HG02884 (cell line): ENCODE measurements at regions not wholly inside any gene's neighbourhood (a gene's known extent, or its start where the extent isn't known, plus 50 kb on each side); places are given as distances from the start of the nearest gene placed in this dataset.

Experiments
- ATAC-seq: cut with Tn5 transposase; IDR thresholded peaks from one replicate; pipeline ENCODE4 v1.9.1; 2021; ENCODE audit warnings: mild to moderate bottlenecking, moderate library complexity; ENCODE audit not compliant: unreplicated experiment

DNA sequence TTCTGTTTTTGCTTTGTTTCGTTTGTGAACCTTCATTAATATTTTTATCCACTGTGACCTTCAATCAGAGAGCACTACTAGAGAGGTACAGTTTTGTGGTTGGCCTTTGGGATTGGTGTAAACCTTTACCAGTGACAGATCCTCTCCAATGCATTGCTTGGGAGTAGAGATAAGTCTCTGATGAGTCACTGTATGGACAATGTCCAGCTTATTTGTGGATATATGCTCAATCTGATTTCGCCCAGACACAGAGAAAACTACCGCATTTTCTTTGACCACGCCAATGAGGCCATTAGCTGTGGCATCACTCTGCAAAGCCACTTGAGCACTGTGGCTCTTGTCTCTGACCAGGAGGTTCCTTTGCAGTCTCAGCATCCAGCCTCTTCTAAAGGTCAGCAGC lies 964.7 kb downstream of the TUSC7 start:
- no peak for ATAC-seq

DNA sequence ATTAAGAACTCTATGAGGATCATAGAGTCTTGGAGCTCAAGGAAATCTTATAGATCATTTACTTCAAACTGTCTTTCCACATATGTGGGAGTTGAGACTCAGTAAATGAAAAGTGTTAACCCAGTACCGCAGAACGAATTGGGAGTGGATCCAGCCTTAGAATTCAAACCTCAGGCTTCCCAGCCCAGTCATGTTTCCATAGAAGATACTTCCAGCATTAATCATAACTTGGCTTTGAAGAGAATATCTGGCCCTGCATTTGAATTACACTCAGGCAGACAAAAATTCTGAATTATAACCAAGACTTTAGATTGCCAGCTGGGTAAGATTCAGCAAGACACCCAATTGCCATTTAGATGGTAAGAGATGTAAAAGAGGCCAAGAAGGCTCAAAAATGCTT lies 972.0 kb downstream of the TUSC7 start:
- ATAC-seq: no peak

DNA sequence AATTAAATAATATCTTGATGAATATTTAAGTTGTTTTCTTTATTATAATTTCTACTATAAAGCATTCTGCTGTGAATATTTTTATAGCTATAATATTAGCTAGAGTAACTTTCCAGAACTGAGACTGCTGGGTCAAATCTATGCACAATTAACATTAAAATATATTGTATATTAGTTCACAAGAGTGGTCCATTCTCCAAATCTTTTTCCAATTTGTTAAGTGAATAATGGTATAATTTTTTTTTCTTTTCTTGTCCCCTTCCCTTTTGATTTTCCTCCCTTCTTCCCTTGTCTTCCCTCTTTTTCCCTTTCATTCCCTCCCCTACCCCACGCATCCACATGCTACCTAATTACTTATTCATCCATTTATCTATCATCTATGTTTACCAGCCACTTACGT lies 977.5 kb downstream of the TUSC7 start:
- ATAC-seq: no peak

DNA sequence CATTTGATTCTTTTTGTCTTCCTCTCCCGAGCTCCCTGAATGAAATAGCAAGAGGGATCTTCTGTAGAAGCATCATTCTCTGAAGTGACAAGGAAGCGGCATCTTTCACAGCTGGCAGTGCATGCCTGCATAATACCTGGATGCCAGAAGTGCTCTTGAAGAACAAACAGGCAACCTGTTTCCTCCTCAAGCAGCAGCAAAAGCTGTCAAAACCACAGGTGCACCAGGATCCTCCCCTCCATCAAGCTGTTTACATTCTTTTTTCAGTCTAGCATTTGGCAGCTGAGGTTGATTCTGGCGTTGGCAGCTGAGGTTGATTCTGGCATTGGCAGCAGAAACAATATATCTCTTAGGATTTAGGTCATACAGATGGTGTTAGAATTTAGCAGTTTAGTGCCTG lies 979.0 kb downstream of the TUSC7 start:
- no peak for ATAC-seq

DNA sequence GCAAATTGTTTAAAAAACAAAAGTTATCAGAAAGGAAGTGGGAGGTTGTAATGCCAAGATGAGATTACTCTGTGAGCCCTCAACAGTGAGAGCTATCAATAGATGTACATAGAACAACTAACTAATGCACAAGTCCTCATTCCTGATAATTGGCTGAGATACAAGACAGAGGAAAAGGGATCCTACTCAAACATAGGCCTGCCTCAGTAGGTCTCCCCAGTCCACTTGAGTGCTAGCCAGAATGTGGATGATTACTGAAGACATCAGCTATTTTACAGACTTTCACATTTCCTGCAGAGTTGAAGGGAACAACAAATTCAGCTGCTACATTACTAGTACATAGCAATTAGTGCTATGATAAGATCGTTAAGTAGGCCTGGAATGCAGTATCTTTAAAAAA lies 981.9 kb downstream of the TUSC7 start:
- no peak for ATAC-seq

DNA sequence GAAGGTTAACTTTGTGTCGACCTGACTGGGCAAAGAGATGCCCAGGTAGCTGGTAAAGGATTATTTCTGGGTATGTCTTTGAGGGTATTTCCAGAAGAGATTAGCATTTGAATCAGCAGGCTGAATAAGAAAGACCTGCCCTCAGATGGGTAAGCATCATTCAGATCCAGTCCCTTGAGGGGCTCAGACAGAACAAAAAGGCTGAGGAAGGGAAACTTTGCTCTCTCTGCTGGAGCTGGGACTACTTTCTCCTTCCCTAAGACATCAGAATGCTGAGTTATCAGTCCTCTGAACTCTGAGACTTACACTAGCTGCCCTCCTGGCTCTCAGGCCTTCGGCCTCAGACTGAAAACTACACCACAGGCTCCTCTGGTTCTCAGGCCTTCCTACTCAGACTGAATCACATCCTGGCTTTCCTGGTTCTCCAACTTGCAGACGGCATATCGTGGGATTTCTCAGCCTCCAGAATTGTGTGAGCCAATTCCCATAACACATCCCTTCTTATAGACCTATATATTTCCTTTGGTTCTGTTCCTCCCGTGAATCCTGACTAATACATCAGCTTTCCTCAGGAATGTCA lies 982.9 kb downstream of the TUSC7 start:
- no peak for ATAC-seq

DNA sequence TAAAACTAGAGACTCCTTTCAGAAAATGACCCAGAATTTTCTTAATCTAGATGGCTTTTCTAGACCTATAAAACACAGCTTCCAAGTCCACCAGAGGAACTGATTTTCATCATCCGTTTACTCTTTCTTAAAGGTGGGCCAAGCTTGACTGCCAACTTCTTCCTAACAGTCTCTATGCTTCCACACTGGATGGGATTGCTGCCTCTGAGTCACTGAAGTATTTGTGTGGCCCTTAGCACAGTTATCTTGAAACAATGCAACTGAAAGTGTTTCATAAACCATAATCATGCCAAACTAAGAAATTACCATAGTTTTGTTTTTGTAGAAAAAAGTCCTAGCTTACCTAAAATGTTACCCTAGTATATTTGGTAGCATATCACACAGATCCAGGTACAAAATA lies 985.7 kb downstream of the TUSC7 start:
- no peak for ATAC-seq

DNA sequence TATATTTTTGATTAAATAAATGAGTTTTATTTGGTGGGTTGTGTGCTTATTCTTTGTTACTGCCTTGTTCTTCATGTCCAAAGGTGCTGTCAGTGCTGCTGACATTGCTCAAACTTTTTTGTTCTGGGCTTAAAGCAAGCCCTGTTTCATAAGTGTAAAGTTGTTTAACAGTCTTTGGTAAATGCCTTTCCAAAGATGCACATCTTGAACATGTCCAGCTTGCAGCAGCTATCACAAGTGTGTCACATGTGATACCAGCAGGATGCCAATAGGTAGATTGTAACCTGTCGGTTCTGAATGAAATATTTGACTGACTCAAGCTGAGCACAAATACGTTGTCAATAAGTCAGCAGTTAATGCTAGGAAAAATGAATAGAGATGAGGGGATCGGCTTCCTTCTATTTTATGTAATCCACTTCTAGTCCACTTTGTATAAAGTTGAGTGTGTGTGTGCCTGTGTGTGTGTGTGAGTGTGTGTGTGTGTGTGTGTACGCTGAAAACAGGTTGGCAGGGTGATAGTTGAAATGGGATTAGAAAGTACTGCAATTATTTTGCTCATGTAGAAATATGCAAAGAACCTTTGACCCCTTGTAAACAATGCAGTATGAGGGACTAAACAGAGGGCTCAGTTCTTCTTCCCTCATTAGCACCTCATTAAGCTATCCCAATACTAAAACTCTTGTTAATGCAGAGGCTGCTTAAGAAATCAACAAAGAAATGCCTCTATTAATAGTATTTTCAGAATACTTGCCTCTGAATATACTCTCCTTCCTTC lies 986.5 kb downstream of the TUSC7 start:
- ATAC-seq: no peak

DNA sequence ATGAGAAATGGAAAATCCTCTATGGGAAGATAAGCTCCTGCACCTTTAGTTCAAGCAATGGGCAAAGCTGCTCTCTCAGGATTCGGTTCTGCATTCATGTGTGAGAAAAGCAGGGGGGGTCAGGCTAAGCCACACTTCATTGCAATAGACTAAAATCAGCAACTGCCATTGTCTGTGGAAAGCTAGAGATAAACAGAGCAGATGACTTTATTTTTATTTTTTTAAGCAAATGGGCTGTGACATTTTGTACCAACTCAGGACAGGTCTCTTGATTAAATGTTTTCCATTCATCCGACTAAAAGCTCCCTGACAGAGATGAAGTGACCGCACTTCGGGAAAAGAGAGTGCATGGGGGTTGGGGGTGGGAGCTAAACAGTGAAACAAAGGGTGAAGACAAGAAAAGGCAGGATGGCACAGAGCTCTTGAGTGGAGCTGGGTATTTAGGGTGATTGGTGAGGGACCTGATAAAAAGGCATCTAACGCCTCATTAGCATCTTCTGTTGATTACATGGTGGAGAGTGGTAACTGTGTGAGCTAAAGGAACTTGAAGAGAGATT lies 987.4 kb downstream of the TUSC7 start:
- no peak for ATAC-seq

DNA sequence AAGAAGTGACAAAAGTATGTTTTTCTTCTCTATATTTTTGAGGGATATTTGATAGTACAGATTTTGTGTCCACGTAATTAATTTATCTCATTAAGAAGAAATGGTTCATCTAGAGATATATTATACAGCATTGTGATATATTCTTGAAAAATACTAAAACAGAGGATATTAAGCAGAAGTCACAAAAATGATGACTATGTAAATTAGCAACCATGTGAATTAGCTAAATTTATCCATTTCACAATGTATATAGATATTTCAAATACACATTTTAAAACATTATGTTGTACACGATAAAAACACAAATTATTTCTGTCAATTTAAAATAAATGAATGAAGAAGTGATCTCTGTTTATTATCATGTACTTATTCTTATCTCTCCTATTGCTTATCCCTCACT lies 989.5 kb downstream of the TUSC7 start:
- ATAC-seq: no peak

DNA sequence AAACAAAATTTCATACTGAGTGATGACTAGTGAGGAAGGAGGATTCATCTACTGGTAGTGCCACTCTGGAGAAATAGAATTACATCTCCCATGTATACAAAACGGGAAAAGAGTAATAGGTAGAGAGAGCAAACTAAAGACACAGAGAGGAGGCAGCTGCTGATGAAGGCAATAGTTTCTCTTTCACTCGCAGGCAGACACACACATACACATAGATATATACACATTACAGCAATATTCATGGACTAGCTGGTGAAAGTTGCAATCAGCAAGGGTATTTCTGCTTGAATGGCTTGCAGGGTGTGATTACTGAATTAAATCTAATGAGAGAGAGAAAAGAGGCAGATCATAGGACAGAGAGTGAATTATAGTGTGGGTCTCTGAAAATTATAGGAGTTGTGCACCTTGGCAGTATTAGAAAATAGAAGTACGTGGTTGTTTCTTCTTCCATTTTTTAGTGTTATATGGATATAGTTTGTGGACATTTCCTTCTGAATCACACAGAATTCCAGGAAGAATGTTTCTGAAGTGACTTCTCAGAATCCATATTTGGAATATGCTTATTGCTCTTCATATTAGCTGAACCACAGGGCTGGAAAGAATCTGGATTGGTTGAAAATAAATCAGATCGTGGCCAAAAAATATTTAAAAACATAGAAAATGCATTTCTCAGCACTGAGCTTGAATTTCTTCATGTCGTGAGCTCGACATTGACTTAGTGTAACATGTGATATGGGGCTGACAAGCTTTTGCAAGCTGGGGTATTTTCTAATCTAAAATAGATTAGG lies 991.2 kb downstream of the TUSC7 start:
- ATAC-seq: no peak

DNA sequence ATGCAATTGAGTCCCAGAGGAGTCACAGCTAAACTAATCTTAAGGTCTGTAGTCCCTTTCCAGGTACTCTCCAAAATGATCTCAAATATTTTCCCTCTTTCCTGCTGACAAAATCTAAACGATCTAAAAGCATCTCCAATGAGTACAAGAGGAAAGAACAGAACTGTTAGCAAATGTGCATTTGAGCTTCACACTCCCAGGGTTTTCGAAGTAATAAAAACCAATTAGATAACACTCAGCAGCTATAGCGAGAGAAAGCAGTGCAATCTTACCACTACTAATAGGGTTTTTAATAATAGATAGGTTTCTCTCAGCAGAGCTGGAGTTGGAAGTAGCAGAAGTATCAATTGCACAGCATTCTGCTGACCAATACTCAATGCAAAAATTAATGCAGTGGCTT lies 995.4 kb downstream of the TUSC7 start:
- ATAC-seq: no peak

DNA sequence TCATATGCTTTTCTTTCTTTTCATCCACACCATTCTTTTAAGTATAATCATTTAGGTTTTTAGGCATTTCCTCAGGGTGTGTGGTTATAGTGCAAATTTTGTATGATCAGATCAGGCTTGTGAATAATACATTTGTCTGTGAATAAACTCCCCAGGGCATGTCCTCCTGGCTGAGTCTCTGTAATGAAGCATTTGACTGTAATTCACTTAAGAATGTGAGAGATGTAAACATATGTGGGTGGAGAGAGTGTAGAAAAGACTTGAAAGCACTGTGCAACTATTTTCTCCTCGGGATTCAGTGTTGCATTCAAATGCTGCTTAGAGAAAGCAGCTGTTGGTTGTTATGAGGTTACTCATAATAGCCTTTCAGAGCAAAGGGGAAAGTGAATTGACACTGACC lies 996.5 kb downstream of the TUSC7 start:
- ATAC-seq: no peak

DNA sequence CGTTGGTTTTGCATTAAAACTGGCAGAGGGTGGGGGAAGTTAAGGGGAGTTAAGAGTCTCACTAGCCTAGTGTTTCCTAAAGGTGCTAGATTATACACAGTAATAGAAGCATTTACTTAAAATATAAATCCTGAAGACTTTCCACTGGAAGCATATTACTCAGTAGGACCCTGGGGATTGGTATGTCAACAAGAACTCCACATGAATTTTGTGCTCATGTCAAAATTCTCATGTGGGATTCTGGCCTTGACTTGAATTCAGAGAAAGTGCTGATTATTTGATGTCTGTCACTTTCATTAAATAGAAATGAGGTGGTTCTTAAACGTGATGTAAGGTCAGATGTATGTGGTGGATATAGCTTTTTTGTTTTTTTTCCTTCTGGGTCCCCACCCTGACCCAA lies 997.2 kb downstream of the TUSC7 start:
- no peak for ATAC-seq

DNA sequence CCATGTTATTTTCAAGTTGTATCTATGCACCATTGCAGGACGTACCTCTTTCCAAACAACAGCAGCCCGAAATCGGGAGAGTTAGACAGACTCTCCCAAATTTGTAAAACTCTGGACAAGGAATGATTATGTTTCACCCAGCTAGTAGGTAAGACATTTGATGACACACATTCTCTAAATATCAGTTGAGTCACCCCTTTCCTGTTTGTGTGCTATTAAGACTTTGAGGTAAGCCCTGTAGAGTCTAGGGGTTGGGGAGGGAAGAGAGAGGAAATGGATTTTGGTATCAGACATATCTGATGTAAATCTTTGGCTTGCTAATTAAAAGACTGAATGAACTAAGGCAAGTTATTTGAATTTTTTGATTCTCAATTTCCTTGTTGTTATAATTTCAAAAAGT lies 999.0 kb downstream of the TUSC7 start:
- no peak for ATAC-seq

DNA sequence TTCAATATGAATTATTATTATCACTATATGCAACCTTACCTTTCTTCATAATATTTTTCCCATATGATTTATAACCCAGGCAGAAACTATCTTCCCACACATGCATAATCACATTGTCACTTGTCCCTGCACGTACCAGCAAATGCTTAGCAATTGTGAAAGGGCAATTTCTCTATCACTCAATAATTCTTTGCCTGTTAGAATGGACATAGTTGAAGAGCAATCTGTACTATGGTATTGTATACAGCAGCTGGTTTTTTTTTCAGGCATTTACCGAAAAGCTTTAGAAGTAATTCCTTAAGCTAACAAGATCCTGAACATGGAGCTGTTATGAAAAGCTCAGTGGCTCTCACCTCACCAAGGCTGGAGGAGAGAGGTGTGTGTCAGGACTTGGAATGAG lies 999.5 kb downstream of the TUSC7 start:
- no peak for ATAC-seq

DNA sequence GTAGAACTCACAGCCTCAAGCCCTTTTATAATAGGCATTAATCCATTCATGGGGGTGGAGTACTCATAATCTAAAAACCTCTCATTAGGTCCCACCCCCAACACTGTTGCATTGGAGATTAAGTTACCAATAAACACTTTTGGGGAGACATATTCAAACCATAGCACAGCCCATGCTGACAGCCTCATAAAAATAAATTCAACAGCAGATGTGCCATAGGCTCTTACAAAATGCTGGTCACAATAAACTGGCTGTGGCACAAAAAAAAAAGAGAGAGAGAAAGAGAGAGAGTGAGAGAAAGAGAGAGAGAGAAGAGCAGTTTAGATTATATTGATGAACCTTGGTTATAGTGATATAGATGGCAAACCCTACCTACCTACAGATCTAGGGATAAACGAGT lies 1000.9 kb downstream of the TUSC7 start:
- no peak for ATAC-seq

DNA sequence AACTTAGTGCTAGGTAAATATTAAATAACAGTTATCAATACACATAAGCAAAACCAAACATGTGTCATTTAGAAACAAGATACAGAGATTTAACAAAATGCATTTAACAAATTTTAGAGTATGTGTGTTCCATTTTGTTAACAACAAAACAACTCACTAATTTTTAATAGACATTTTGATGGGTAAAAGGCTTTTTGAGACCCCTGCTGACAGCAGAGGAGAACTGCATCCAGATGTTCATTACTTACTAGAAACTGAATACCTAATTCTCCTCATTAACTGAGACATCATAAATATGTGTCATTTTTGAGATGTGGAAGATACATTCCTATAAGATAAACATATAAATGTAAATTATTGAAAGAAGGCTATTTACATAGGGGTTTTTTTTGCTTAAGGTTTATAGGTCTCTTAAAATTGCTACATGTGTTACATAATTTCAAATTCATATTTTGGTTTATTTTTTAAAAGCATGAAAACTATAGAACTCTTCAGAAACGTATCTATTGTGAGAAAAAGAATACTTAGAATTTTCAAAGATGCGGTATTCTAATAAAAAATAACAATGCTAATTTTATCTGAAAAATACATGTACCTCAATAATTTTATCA lies 1009.8 kb downstream of the TUSC7 start:
- ATAC-seq: no peak

DNA sequence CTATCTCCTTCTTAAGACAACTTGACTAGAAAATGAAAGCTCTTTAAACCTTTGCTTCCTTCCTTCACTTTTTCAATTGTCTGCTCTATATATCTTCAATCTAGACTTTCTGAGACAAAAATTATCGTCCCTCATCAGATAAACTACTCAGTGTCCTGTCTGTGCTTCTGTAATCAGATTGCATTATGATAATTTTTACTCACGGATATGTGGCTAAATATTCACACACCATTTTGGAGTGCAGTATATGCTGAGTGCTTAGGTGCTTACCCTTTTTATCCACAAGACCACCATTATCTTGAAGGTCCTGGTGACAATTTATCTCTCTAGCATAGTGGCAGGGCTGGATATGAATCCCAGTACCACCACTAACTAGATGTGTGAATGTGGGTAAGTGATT lies 1012.3 kb downstream of the TUSC7 start:
- ATAC-seq: no peak

DNA sequence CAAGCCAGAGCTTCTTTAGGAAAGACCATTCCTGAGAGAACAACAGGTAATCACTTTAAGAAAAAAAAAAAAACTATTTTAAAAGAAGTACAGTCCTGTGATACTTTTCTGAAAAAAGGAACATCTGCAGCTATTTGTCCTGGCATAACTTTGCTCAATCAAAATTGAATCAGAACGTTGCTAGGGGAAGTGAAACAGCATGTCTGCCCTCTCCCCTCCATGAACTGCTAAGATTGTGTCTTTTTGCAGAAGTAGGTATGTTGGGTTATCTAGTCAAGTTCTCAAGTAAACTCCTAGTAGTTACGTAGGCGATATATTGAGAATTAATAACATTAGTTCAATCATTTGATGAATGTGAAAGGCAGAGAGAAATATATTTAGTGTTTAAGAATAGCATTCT lies 1013.3 kb downstream of the TUSC7 start:
- ATAC-seq: no peak

DNA sequence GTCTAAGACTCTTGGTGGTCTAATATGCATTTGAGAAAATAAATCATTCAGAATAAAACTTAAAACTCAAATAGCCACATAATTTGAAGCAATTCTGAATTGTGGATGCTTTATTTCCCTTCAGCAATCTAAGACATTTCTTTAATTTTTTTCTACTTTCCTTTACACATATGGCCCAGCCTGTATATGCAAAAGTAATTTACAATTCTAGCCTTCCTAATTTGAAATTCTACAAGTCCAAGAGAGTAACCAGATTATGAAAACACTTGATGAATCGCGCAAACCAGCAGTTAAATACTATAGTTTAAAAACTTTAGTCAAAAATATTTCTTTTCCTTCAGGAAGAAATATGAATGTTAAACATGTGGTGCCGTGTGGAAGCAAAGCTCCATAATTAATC lies 1014.2 kb downstream of the TUSC7 start:
- no peak for ATAC-seq
